CD14-positive monocyte (primary cell): ENCODE measurements at regions not wholly inside any gene's neighbourhood (a gene's known extent, or its start where the extent isn't known, plus 50 kb on each side); places are given as distances from the start of the nearest gene placed in this dataset.
A peak's percentile ranks its signal among the peaks of the same experiment; 100 is the strongest.

Source experiments
- DNase-seq, 3 donors: peaks; one replicate each; pipeline ENCODE4 v3.0.0-alpha.2; 2011 to 2022
- H2AFZ ChIP-seq: 2 replicates; pipeline ENCODE4 v1.6.0; 2012; ENCODE audit warnings: mild to moderate bottlenecking, low read depth, low read length, inconsistent platforms; ENCODE audit not compliant: insufficient read depth, poor library complexity, severe bottlenecking
- H3K27ac ChIP-seq, 2 donors: 1 replicate in 1 of 2; 2 replicates in 1 of 2; pipeline ENCODE4 v1.5.1; 2012 to 2013; ENCODE audit warnings: low read length in 2 of 2, control low read depth in 1 of 2, inconsistent platforms in 1 of 2, low read depth in 1 of 2, mild to moderate bottlenecking in 1 of 2
- H3K27me3 ChIP-seq, 2 donors: one replicate each; pipeline versions ENCODE4 v1.6.0 to v1.6.1; 2011 to 2013; ENCODE audit warnings: low read length in 2 of 2; ENCODE audit not compliant: control insufficient read depth in 2 of 2, insufficient read depth in 2 of 2
- H3K36me3 ChIP-seq, 2 donors: replicated peaks in 1 of 2; 1 replicate in 1 of 2; 2 replicates in 1 of 2; pipeline versions ENCODE4 v1.5.1 to v1.6.1; 2012 to 2013; ENCODE audit warnings: low read length in 2 of 2, control low read depth in 1 of 2, inconsistent platforms in 1 of 2, mild to moderate bottlenecking in 1 of 2; ENCODE audit not compliant: insufficient read depth in 2 of 2, control insufficient read depth in 1 of 2
- H3K4me1 ChIP-seq, 2 donors: 1 replicate in 1 of 2; 2 replicates in 1 of 2; pipeline versions ENCODE4 v1.5.1 to v1.6.1; 2012 to 2013; ENCODE audit warnings: low read length in 2 of 2, control low read depth in 1 of 2, inconsistent platforms in 1 of 2, mild to moderate bottlenecking in 1 of 2, moderate library complexity in 1 of 2; ENCODE audit not compliant: insufficient read depth in 2 of 2, control insufficient read depth in 1 of 2
- H3K4me2 ChIP-seq: replicated peaks from 2 replicates; pipeline ENCODE3; 2012; ENCODE audit warnings: low read length, moderate library complexity, mild to moderate bottlenecking; ENCODE audit not compliant: poor library complexity, severe bottlenecking; ENCODE audit errors: extremely low read depth
- H3K4me3 ChIP-seq, 3 experiments: fragments of 200-600 bp in 1 of 3; sonication (generic) in 1 of 3; replicated peaks in 1 of 3; 1 replicate in 2 of 3; 2 replicates in 1 of 3; pipeline ENCODE4 v1.5.1; 2011 to 2013; ENCODE audit warnings: low read length in 3 of 3, mild to moderate bottlenecking in 3 of 3, control low read depth in 2 of 3, low read depth in 2 of 3, inconsistent platforms in 1 of 3, moderate library complexity in 1 of 3
- H3K79me2 ChIP-seq: 2 replicates; pipeline ENCODE4 v1.6.0; 2012; ENCODE audit warnings: mild to moderate bottlenecking, control low read depth, inconsistent platforms, low read length, moderate library complexity; ENCODE audit not compliant: insufficient read depth
- H3K9ac ChIP-seq: 2 replicates; pipeline ENCODE4 v1.6.0; 2017; ENCODE audit warnings: low read length, mild to moderate bottlenecking; ENCODE audit not compliant: insufficient read depth, poor library complexity, severe bottlenecking
- H3K9me3 ChIP-seq, 2 donors: replicated peaks in 1 of 2; 1 replicate in 1 of 2; 2 replicates in 1 of 2; pipeline versions ENCODE4 v1.5.1 to v1.6.1; 2012 to 2013; ENCODE audit warnings: low read length in 2 of 2, control low read depth in 1 of 2; ENCODE audit not compliant: control insufficient read depth in 1 of 2, insufficient read depth in 1 of 2
- H4K20me1 ChIP-seq: 2 replicates; pipeline ENCODE4 v1.6.0; 2012; ENCODE audit warnings: mild to moderate bottlenecking, low read length, control low read depth, moderate library complexity; ENCODE audit not compliant: insufficient read depth
- H3K27ac Mint-ChIP-seq, 7 donors: one replicate each; pipeline ENCODE4 v1.8.0; 2020; ENCODE audit warnings: mild to moderate bottlenecking in 7 of 7, mixed read lengths in 7 of 7, moderate library complexity in 6 of 7, inconsistent platforms in 2 of 7
- H3K27me3 Mint-ChIP-seq, 3 donors: one replicate each; pipeline ENCODE4 v1.8.0; 2021 to 2022; ENCODE audit warnings: low read depth in 3 of 3, mild to moderate bottlenecking in 3 of 3, mixed read lengths in 3 of 3, moderate library complexity in 3 of 3, inconsistent platforms in 1 of 3
- H3K36me3 Mint-ChIP-seq, 2 donors: one replicate each; pipeline ENCODE4 v1.8.0; 2020; ENCODE audit warnings: mixed read lengths in 2 of 2, inconsistent platforms in 1 of 2, mild to moderate bottlenecking in 1 of 2
- H3K4me1 Mint-ChIP-seq: one replicate; pipeline ENCODE4 v1.8.0; 2020; ENCODE audit warnings: mild to moderate bottlenecking, mixed read lengths
- H3K4me3 Mint-ChIP-seq, 2 donors: one replicate each; pipeline ENCODE4 v1.8.0; 2020; ENCODE audit warnings: mild to moderate bottlenecking in 2 of 2, mixed read lengths in 2 of 2, moderate library complexity in 1 of 2
- H3K9me3 Mint-ChIP-seq, 7 donors: one replicate each; pipeline ENCODE4 v1.8.0; 2020 to 2022; ENCODE audit warnings: mixed read lengths in 7 of 7, mild to moderate bottlenecking in 6 of 7, moderate library complexity in 6 of 7, inconsistent platforms in 2 of 7
- CTCF ChIP-seq: fragments of 200-600 bp; IDR thresholded peaks from one replicate; pipeline ENCODE4 v1.8.0; 2022; ENCODE audit warnings: antibody characterized with exemption, mild to moderate bottlenecking
- WGBS: methylation state at CpG from one replicate; pipeline ENCODE4 v1.1.5; 2013; ENCODE audit warnings: missing lambda C conversion rate; ENCODE audit not compliant: insufficient coverage; 5-methylcytosine and 5-hydroxymethylcytosine counted together
- intact Hi-C, 2 donors: fragments of 100-400 bp; cut with micrococcal nuclease; formaldehyde crosslinking; loops; one replicate each; pipeline versions ENCODE4 v1.15.0 to v1.15.1; 2023

- peaks cover 25% of the 10 kb centered on the region for H3K4me1 Mint-ChIP-seq
Observed at GRCh38 chr9:36492865-36493264, 79.8 kb upstream of the MELK start.

DNA sequence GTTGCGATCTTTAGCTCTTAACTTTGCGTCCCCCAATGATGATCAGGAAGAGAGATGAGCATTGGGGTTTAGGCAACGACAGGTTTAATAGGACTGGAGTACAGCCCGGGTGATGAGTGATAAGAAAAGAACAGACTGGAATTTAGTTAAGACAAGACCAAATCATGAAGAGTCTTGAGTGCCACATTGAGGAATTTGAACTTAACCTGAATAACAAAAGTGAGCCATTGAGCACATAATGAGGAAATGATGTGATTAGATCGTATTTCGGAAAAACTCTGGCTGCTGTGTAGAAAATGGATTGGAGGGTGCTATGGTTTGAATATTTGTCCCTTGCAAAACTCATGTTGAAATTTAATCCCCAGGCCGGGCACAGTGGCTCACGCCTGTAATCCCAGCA, 83.2 kb upstream of the MELK start:
- Mint-ChIP-seq H3K27me3 (peaks cover 0 to 4% (median 1%) of the 10 kb centered on the region in 3 donors), H3K9me3 (peaks cover 0 to 3% (median 0%) of the 10 kb centered on the region in 7 donors), H3K4me1 (peaks cover 40% of the 10 kb centered on the region), H3K4me3 (no peak overlapping the region), H3K27ac (peak overlapping the region in 1 of 7 donors; percentile 93), H3K36me3 (no peaks in the 10 kb centered on the region)
- TF ChIP-seq CTCF: no peak
- Histone ChIP-seq H2AFZ (no peak overlapping the region), H3K79me2 (peaks cover 27% of the 10 kb centered on the region), H3K4me1 (peaks cover 31 to 36% of the 10 kb centered on the region in 2 donors), H3K9me3 (no peaks in the 10 kb centered on the region), H3K4me3 (no peak overlapping the region), H3K36me3 (no peaks in the 10 kb centered on the region), H3K9ac (no peak overlapping the region), H3K4me2 (no peak overlapping the region), H3K27ac (no peak overlapping the region), H4K20me1 (peaks cover 24% of the 10 kb centered on the region), H3K27me3 (no peaks in the 10 kb centered on the region)
- intact Hi-C loops: loop anchor here (2.0 to 5.0 kb wide), 3 partner anchors 83 to 89 kb away; partner anchors contain the start of genes RNF38 (in 2 of the 2) and MELK (in 1 of the 2)
- no peak for DNase-seq
- 98% methylated on average over 6 of the region's 8 CpGs for WGBS

More at GRCh38 chr9:36492865-36493264, 79.8 kb upstream of the MELK start:
- Histone ChIP-seq H3K9ac (no peak overlapping the region), H2AFZ (no peak overlapping the region), H3K36me3 (no peaks in the 10 kb centered on the region), H3K4me2 (no peak overlapping the region), H3K27me3 (no peaks in the 10 kb centered on the region), H3K9me3 (no peaks in the 10 kb centered on the region), H4K20me1 (no peaks in the 10 kb centered on the region), H3K4me3 (no peak overlapping the region), H3K4me1 (peaks cover 17 to 20% of the 10 kb centered on the region in 2 donors), H3K79me2 (no peaks in the 10 kb centered on the region), H3K27ac (no peak overlapping the region)
- H3K27me3 Mint-ChIP-seq: peaks cover 0 to 3% (median 1%) of the 10 kb centered on the region in 3 donors
- TF ChIP-seq CTCF: no peak
- DNase-seq: no peak
- H3K36me3 Mint-ChIP-seq: no peaks in the 10 kb centered on the region
- H3K27ac Mint-ChIP-seq: peak overlapping the region in 1 of 7 donors; percentile 30
- intact Hi-C loops: no loop called here
- WGBS: no CpG with 5 or more reads among the region's 2 CpGs
- peaks cover 0 to 3% (median 0%) of the 10 kb centered on the region in 7 donors for H3K9me3 Mint-ChIP-seq
- no peak overlapping the region for H3K4me3 Mint-ChIP-seq
